SK-N-SH (cell line): ENCODE measurements at regions not wholly inside any gene's neighbourhood (a gene's known extent, or its start where the extent isn't known, plus 50 kb on each side); places are given as distances from the start of the nearest gene placed in this dataset.
A peak's percentile ranks its signal among the peaks of the same experiment; 100 is the strongest.

Experiments used
- CTCF ChIA-PET: fragments of 300-600, 350-600 bp; formaldehyde crosslinking; extraction: SDS; loops from one replicate; lab custom pipeline; 2021; lab: Yijun Ruan, JAX
- POLR2A ChIA-PET: fragments of 350-600 bp; sonication (Branson Sonifier 250); formaldehyde crosslinking; extraction: SDS; loops from one replicate; lab custom pipeline; 2020; ENCODE audit warnings: antibody characterized with exemption, inconsistent platforms; lab: Yijun Ruan, JAX
- DNase-seq: peaks from one replicate; pipeline ENCODE4 v3.0.0; 2012
- H2AFZ ChIP-seq: fragments of 200-600 bp; sonication (generic); 2 replicates; pipeline ENCODE4 v1.8.1; 2016; ENCODE audit warnings: antibody characterized with exemption, mild to moderate bottlenecking, low read depth
- H3F3A ChIP-seq: fragments of 200-600 bp; sonication (generic); replicated peaks from 2 replicates; pipeline ENCODE3; 2016; ENCODE audit warnings: antibody characterized with exemption, mild to moderate bottlenecking; ENCODE audit not compliant: insufficient read depth
- H3K27ac ChIP-seq, 2 experiments: fragments of 200-500 bp in 1 of 2; fragments of 200-600 bp in 1 of 2; sonication (Bioruptor generic) in 1 of 2; sonication (generic), shearing (Covaris generic) in 1 of 2; 2 replicates each; pipeline versions ENCODE4 v1.5.1 to v1.6.1; 2014 to 2016; ENCODE audit warnings: low read depth in 2 of 2, inconsistent platforms in 1 of 2, low read length in 1 of 2, mild to moderate bottlenecking in 1 of 2, mixed read lengths in 1 of 2
- H3K27me3 ChIP-seq: fragments of 200-600 bp; sonication (generic), shearing (Covaris generic); 2 replicates; pipeline ENCODE4 v1.6.1; 2016; ENCODE audit warnings: mixed run types; ENCODE audit not compliant: insufficient read depth
- H3K36me3 ChIP-seq, 2 experiments: fragments of 200-500 bp in 1 of 2; fragments of 200-600 bp in 1 of 2; sonication (Bioruptor generic) in 1 of 2; sonication (generic) in 1 of 2; replicated peaks in 1 of 2; 2 replicates each; pipeline versions ENCODE3 to v1.5.1; 2014 to 2016; ENCODE audit warnings: low read length in 1 of 2, mild to moderate bottlenecking in 1 of 2; ENCODE audit not compliant: insufficient read depth in 2 of 2, control insufficient read depth in 1 of 2
- H3K4me1 ChIP-seq, 2 experiments: fragments of 200-500 bp in 1 of 2; fragments of 200-600 bp in 1 of 2; sonication (Bioruptor generic) in 1 of 2; sonication (generic), shearing (Covaris generic) in 1 of 2; 2 replicates each; pipeline versions ENCODE4 v1.5.1 to v1.6.1; 2014 to 2016; ENCODE audit warnings: low read depth in 1 of 2, low read length in 1 of 2, mixed run types in 1 of 2; ENCODE audit not compliant: insufficient read depth in 2 of 2, control insufficient read depth in 1 of 2
- H3K4me2 ChIP-seq: fragments of 200-600 bp; sonication (generic), shearing (Covaris generic); 2 replicates; pipeline ENCODE4 v1.6.1; 2017; ENCODE audit warnings: mixed run types
- H3K4me3 ChIP-seq, 2 experiments: fragments of 200-500 bp in 1 of 2; fragments of 200-600 bp in 1 of 2; sonication (Bioruptor generic) in 1 of 2; sonication (generic), shearing (Covaris generic) in 1 of 2; 2 replicates each; pipeline versions ENCODE4 v1.5.1 to v1.8.1; 2014 to 2016; ENCODE audit warnings: low read depth in 2 of 2, inconsistent platforms in 1 of 2, low read length in 1 of 2, mild to moderate bottlenecking in 1 of 2, mixed read lengths in 1 of 2, moderate library complexity in 1 of 2
- H3K79me2 ChIP-seq: fragments of 200-600 bp; sonication (generic); 2 replicates; pipeline ENCODE4 v1.8.1; 2017; ENCODE audit warnings: mild to moderate bottlenecking; ENCODE audit not compliant: insufficient read depth
- H3K9ac ChIP-seq: fragments of 200-600 bp; sonication (generic); 2 replicates; pipeline ENCODE4 v1.6.1; 2017; ENCODE audit warnings: mixed run types
- H3K9me2 ChIP-seq: fragments of 200-600 bp; sonication (generic); 2 replicates; pipeline ENCODE4 v1.6.1; 2017; ENCODE audit warnings: mixed run types
- H3K9me3 ChIP-seq: fragments of 200-600 bp; sonication (generic); 2 replicates; pipeline ENCODE4 v1.6.1; 2017; ENCODE audit warnings: mixed run types, mild to moderate bottlenecking, moderate library complexity
- H4K20me1 ChIP-seq: fragments of 200-600 bp; sonication (generic); 2 replicates; pipeline ENCODE4 v1.6.1; 2017; ENCODE audit warnings: mild to moderate bottlenecking, mixed run types; ENCODE audit not compliant: insufficient read depth
- CHD2 ChIP-seq: fragments of 150-350 bp; IDR thresholded peaks from 2 replicates; pipeline ENCODE4 v1.6.1; 2018; ENCODE audit warnings: low read length; ENCODE audit not compliant: partially characterized antibody
- CTCF ChIP-seq: fragments of 200-600 bp; sonication (generic); IDR thresholded peaks from 2 replicates; pipeline ENCODE4 v1.6.1; 2017; ENCODE audit warnings: antibody characterized with exemption, mild to moderate bottlenecking, moderate library complexity
- ELF1 ChIP-seq: IDR thresholded peaks from 2 replicates; pipeline ENCODE4 v1.4.0; 2012
- EZH2phosphoT487 ChIP-seq: fragments of 200-600 bp; sonication (generic); IDR thresholded peaks from 2 replicates; pipeline ENCODE4 v1.6.1; 2017; ENCODE audit warnings: low read depth, mixed run types, mild to moderate bottlenecking, antibody characterized with exemption, moderate library complexity, borderline replicate concordance
- FOSL2 ChIP-seq: IDR thresholded peaks from 2 replicates; pipeline ENCODE4 v1.4.0; 2012; ENCODE audit warnings: low read depth, mild to moderate bottlenecking, moderate library complexity, borderline replicate concordance
- FOXM1 ChIP-seq: IDR thresholded peaks from 2 replicates; pipeline ENCODE4 v1.4.0; 2012; ENCODE audit warnings: low read depth, mild to moderate bottlenecking
- GABPA ChIP-seq: IDR thresholded peaks from 2 replicates; pipeline ENCODE4 v1.4.0; 2012; ENCODE audit warnings: low read depth, mild to moderate bottlenecking
- IRF3 ChIP-seq: fragments of 150-350 bp; IDR thresholded peaks from 2 replicates; pipeline ENCODE4 v1.6.1; 2016; ENCODE audit warnings: mild to moderate bottlenecking, low read depth, low read length
- MAX ChIP-seq: IDR thresholded peaks from 2 replicates; pipeline ENCODE4 v1.4.0; 2012; ENCODE audit warnings: low read depth
- MXI1 ChIP-seq: IDR thresholded peaks from 2 replicates; pipeline ENCODE4 v1.6.1; 2012; ENCODE audit warnings: mild to moderate bottlenecking, low read depth, low read length, improper control_type of control experiment
- NRF1 ChIP-seq: IDR thresholded peaks from 2 replicates; pipeline ENCODE4 v1.6.1; 2012; ENCODE audit warnings: low read depth, mild to moderate bottlenecking, low read length
- PBX3 ChIP-seq: IDR thresholded peaks from 2 replicates; pipeline ENCODE4; 2012
- POLR2AphosphoS5 ChIP-seq: IDR thresholded peaks from 2 replicates; pipeline ENCODE4 v1.6.1; 2012; ENCODE audit warnings: low read depth, low read length
- RAD21 ChIP-seq: IDR thresholded peaks from 2 replicates; pipeline ENCODE4 v1.6.1; 2012; ENCODE audit warnings: mild to moderate bottlenecking, low read length
- RCOR1 ChIP-seq: fragments of 150-350 bp; IDR thresholded peaks from 2 replicates; pipeline ENCODE4 v1.6.1; 2017; ENCODE audit warnings: antibody characterized with exemption, low read length
- REST ChIP-seq: IDR thresholded peaks from 2 replicates; pipeline ENCODE4 v1.6.1; 2012; ENCODE audit warnings: mild to moderate bottlenecking, low read depth, low read length, moderate library complexity
- RFX5 ChIP-seq: IDR thresholded peaks from 2 replicates; pipeline ENCODE4 v1.6.1; 2012; ENCODE audit warnings: mild to moderate bottlenecking, improper control_type of control experiment, low read length
- SIN3A ChIP-seq: IDR thresholded peaks from 2 replicates; pipeline ENCODE4 v1.6.1; 2012; ENCODE audit warnings: low read depth, mild to moderate bottlenecking, low read length, moderate library complexity, borderline replicate concordance
- SMC3 ChIP-seq: IDR thresholded peaks from 2 replicates; pipeline ENCODE4 v1.6.1; 2012; ENCODE audit warnings: low read depth, low read length, improper control_type of control experiment
- TCF12 ChIP-seq: IDR thresholded peaks from 2 replicates; pipeline ENCODE4 v1.4.0; 2012
- TEAD4 ChIP-seq: IDR thresholded peaks from 2 replicates; pipeline ENCODE4 v1.4.0; 2012; ENCODE audit warnings: mild to moderate bottlenecking, borderline replicate concordance; ENCODE audit not compliant: insufficient read depth
- USF1 ChIP-seq: IDR thresholded peaks from 2 replicates; pipeline ENCODE4 v1.4.0; 2012; ENCODE audit warnings: low read depth, borderline replicate concordance
- ZBTB33 ChIP-seq: IDR thresholded peaks from 2 replicates; pipeline ENCODE4 v1.4.0; 2012; ENCODE audit warnings: low read depth, borderline replicate concordance
- WGBS: methylation state at CpG from one replicate; pipeline ENCODE4 v1.1.6; 2017; ENCODE audit warnings: low lambda C conversion rate; 5-methylcytosine and 5-hydroxymethylcytosine counted together

- CTCF ChIA-PET: interaction anchor here (0.8 to 5.9 kb wide), 7 partner anchors 9 to 260 kb away, joined by 3 to 60 read pairs (median 3); no protein-coding TSS in a partner anchor
- WGBS: 20% methylated on average over 10 of the region's 11 CpGs
- TF ChIP-seq USF1 (no peak), RCOR1 (peak; percentile 73), CHD2 (peak; percentile 38), FOSL2 (no peak), GABPA (no peak), CTCF (no peak), RAD21 (peak; percentile 15), POLR2AphosphoS5 (no peak), SIN3A (no peak), SMC3 (no peak), ZBTB33 (no peak), TEAD4 (no peak), MXI1 (peak; percentile 93), REST (no peak), IRF3 (no peak), RFX5 (no peak), FOXM1 (no peak), PBX3 (no peak), ELF1 (no peak), NRF1 (peak; percentile 36; the same call in 1 of the 2 replicates), MAX (no peak), EZH2phosphoT487 (no peak), TCF12 (no peak)
These were observed 402.7 kb upstream of the TNRC6C start for GRCh38 chr17:77555741-77556291.

More at GRCh38 chr17:77555741-77556291, 402.7 kb upstream of the TNRC6C start:
- Histone ChIP-seq H3K4me1 (peaks cover 0 to 18% of the 10 kb centered on the region in 2 experiments; a peak in 1 of 4 replicates), H3F3A (no peaks in the 10 kb centered on the region), H3K9ac (no peak overlapping the region), H3K36me3 (no peaks in the 10 kb centered on the region), H3K9me3 (no peaks in the 10 kb centered on the region), H4K20me1 (no peaks in the 10 kb centered on the region), H3K4me3 (no peak overlapping the region), H3K27ac (no peak overlapping the region), H3K9me2 (no peaks in the 10 kb centered on the region), H3K79me2 (no peaks in the 10 kb centered on the region), H3K4me2 (no peak overlapping the region), H2AFZ (no peak overlapping the region), H3K27me3 (peaks cover 50% of the 10 kb centered on the region)
- peak; percentile 92 for DNase-seq
- POLR2A ChIA-PET: interaction anchor here (1.3 kb wide), 1 partner anchor 9 kb away, joined by 6 read pairs; no protein-coding TSS in a partner anchor
